GM12864 (cell line): ENCODE measurements at regions not wholly inside any gene's neighbourhood (a gene's known extent, or its start where the extent isn't known, plus 50 kb on each side); places are given as distances from the start of the nearest gene placed in this dataset.

Experiments
- DNase-seq: peaks from one replicate; pipeline ENCODE4 v3.0.0-alpha.2; 2011; ENCODE audit warnings: low read depth
- H3K4me3 ChIP-seq: 2 replicates; pipeline ENCODE4 v1.5.1; 2011; ENCODE audit warnings: mild to moderate bottlenecking, low read depth, low read length, control low read depth
- CTCF ChIP-seq: IDR thresholded peaks from 2 replicates; pipeline ENCODE4 v1.5.1; 2011; ENCODE audit warnings: low read depth, mild to moderate bottlenecking, moderate library complexity, low read length, control low read depth, inconsistent platforms; ENCODE audit errors: missing control alignments

- no peak for TF ChIP-seq CTCF
These were observed 83.5 kb downstream of the RBFOX3 start for GRCh38 chr17:79527306-79527705.

GRCh38 chr17:79525793-79526677 lies 84.8 kb downstream of the RBFOX3 start:
- DNase-seq, result no peak
- H3K4me3 ChIP-seq, result no peak overlapping the region
- TF ChIP-seq CTCF, result no peak

More at GRCh38 chr17:79527306-79527705, 83.5 kb downstream of the RBFOX3 start:
- H3K4me3 ChIP-seq, result no peak overlapping the region
- DNase-seq, result no peak

DNA sequence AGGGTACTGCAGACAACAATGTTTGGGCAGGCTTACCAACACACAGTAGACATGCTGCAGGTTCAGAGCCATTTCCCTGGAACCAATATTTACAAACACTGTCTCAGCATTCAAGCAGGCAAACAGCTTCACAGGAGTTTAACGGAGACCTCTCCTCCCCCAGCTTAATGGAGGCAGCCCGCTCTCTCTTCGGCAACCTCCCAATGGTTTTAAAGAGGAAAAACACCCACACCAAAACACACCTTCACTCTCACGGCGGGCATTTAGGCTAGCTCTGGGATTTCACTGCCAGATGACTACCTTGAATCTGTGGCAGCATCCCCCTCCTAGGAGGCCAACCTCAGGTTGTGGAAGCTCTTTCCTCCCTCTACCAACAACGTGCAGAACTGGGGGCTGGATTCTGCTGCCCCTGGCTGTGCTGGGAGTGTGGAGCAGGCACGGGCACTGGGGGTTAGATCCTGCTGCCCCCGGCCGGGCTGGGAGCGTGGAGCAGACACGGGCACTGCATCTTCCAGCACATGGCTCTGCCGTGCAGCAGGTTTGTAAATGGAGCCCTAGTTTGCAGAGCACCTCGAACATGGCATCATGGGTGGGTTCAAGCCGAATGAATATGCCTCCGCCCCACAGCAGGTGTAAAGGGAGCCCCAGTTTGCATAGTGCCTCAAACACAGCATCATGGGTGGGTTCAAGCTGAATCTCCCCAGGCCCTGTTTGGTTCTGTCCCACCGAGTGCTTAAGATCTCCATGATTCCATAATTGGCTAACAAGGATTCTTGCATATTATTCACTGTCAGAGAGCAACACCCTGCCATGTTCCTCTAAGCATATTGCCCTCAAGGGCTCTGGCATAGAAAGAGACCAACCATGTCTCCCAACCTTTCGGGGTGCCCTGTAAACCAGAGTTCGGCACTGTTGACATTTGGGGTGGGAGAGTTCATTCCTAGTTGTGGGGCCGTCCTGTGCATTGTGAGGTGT lies 86.4 kb downstream of the RBFOX3 start:
- DNase-seq, result no peak
- no peak overlapping the region for H3K4me3 ChIP-seq
- no peak for TF ChIP-seq CTCF

- no peak for TF ChIP-seq CTCF
- no peak overlapping the region for H3K4me3 ChIP-seq
- no peak for DNase-seq
These were observed 88.4 kb downstream of the RBFOX3 start for GRCh38 chr17:79522414-79522813.

DNA sequence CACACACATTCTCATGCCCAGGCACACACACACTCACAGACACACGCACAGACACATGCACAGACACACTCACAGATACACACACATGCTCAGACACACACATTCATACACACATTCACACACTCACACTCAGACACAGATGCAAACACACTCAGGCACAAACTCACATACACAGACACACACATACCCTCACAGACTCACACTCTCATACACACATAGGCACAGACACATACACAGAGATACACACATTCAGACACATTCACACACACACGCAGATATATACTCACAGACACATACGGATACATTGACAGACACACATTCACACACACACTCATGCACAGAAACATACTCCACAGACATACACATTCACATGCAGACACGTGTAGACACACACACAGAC lies 89.6 kb downstream of the RBFOX3 start:
- no peak for DNase-seq
- TF ChIP-seq CTCF, result no peak
- H3K4me3 ChIP-seq, result no peak overlapping the region

DNA sequence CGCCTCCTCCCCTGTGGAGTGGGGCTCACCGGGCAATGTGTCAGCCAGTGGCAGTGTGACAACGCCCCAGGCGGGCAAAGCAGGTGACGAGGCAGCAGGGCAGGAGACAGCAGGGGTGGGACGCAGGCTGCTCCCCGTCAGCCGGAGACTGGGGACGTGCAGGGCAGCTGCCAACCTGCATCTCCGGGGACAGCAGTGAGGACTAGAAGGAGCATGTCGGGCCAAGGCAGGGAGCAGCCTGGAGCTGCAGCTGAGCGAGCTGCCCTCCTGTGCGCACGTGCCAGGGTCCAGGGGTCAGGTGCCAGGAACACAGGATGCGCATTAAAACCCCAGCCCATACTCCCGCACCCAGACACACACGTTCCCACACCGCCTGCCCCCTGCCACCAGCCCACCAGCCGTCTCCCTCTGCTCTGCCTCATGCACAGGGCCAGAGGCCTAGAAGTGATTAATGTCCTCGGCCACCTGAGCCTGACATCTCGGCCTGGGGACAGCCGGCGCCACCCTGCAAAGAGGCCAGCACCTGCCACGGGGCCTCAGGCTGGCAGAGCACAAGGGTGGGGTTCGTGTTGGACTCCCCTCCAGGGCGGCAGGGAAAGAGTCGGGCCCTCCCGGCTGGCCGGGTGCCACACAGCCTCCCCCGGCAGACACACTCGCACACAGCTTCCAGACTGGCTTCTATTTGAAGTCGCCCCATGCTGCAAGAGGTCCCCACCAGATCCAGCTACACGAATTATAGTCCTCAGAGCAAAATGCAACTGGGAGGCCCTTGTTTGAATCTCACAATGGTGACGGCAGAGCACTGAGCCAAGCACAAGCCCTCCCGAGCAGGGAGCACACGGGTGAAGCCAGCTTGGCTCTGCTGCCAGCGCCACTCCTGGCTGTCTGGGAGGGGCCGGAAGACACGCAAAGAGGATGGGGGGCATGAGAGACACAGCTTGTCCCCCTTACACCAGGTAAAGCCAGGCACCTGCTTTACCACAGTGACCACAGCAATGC lies 90.4 kb downstream of the RBFOX3 start:
- no peak for DNase-seq
- no peak for TF ChIP-seq CTCF

More for the DNA sequence above, 90.4 kb downstream of the RBFOX3 start:
- no peak overlapping the region for H3K4me3 ChIP-seq
